Mesenchymal stem cell (in vitro differentiated cells and primary cell): ENCODE measurements at regions not wholly inside any gene's neighbourhood (a gene's known extent, or its start where the extent isn't known, plus 50 kb on each side); places are given as distances from the start of the nearest gene placed in this dataset.
A peak's percentile ranks its signal among the peaks of the same experiment; 100 is the strongest.

Experiments
- DNase-seq: peaks from one replicate; pipeline ENCODE4 v3.0.0-alpha.2; 2013
- H2AFZ ChIP-seq: one replicate; pipeline ENCODE4 v1.6.1; 2013; ENCODE audit warnings: low read depth, mild to moderate bottlenecking, control low read depth, inconsistent platforms, low read length, moderate library complexity
- H2AK5ac ChIP-seq: 2 replicates; pipeline ENCODE4 v1.6.1; 2013; ENCODE audit warnings: low read length, moderate library complexity, mild to moderate bottlenecking, inconsistent platforms; ENCODE audit not compliant: severe bottlenecking
- H2BK120ac ChIP-seq: one replicate; pipeline ENCODE4 v1.6.1; 2013; ENCODE audit warnings: low read depth, mild to moderate bottlenecking, inconsistent platforms, low read length, moderate library complexity
- H2BK12ac ChIP-seq, 2 experiments: one replicate each; pipeline ENCODE4 v1.6.1; 2013; ENCODE audit warnings: inconsistent platforms in 2 of 2, low read length in 2 of 2, mild to moderate bottlenecking in 2 of 2, moderate library complexity in 2 of 2, control low read depth in 1 of 2
- H2BK15ac ChIP-seq: one replicate; pipeline ENCODE4 v1.6.1; 2013; ENCODE audit warnings: mild to moderate bottlenecking, low read depth, inconsistent platforms; ENCODE audit not compliant: poor library complexity, severe bottlenecking
- H2BK5ac ChIP-seq: 2 replicates; pipeline ENCODE4 v1.6.1; 2013; ENCODE audit warnings: low read depth, mild to moderate bottlenecking, low read length, control low read depth, inconsistent platforms; ENCODE audit not compliant: poor library complexity, severe bottlenecking
- H3K14ac ChIP-seq, 2 experiments: one replicate each; pipeline ENCODE4 v1.6.1; 2013; ENCODE audit warnings: inconsistent platforms in 2 of 2, low read length in 2 of 2, control low read depth in 1 of 2, mild to moderate bottlenecking in 1 of 2, moderate library complexity in 1 of 2
- H3K18ac ChIP-seq, 2 experiments: one replicate each; pipeline ENCODE4 v1.6.1; 2013; ENCODE audit warnings: inconsistent platforms in 2 of 2, low read length in 2 of 2, control low read depth in 1 of 2, low read depth in 1 of 2, mild to moderate bottlenecking in 1 of 2
- H3K23ac ChIP-seq, 2 experiments: one replicate each; pipeline ENCODE4 v1.6.1; 2013; ENCODE audit warnings: inconsistent platforms in 2 of 2, low read length in 2 of 2, mild to moderate bottlenecking in 2 of 2, moderate library complexity in 2 of 2, control low read depth in 1 of 2
- H3K27ac ChIP-seq: 2 replicates; pipeline ENCODE4 v1.5.1; 2013; ENCODE audit warnings: mild to moderate bottlenecking, moderate library complexity, low read length, control low read depth, inconsistent platforms; ENCODE audit not compliant: poor library complexity, severe bottlenecking
- H3K27me3 ChIP-seq, 2 experiments: 2 replicates each; pipeline versions ENCODE4 v1.6.1 to v1.7.0; 2013; ENCODE audit warnings: low read length in 2 of 2, mild to moderate bottlenecking in 2 of 2, moderate library complexity in 2 of 2, control low read depth in 1 of 2, inconsistent platforms in 1 of 2; ENCODE audit not compliant: control insufficient read depth in 1 of 2, insufficient read depth in 1 of 2
- H3K36me3 ChIP-seq, 2 experiments: 2 replicates each; pipeline versions ENCODE4 v1.6.1 to v1.7.0; 2013; ENCODE audit warnings: low read length in 2 of 2, control low read depth in 1 of 2, inconsistent platforms in 1 of 2, low read depth in 1 of 2, mild to moderate bottlenecking in 1 of 2; ENCODE audit not compliant: insufficient read depth in 2 of 2, control insufficient read depth in 1 of 2
- H3K4ac ChIP-seq, 2 experiments: one replicate each; pipeline ENCODE4 v1.6.1; 2013; ENCODE audit warnings: inconsistent platforms in 2 of 2, low read length in 2 of 2, mild to moderate bottlenecking in 2 of 2, moderate library complexity in 2 of 2, control low read depth in 1 of 2, low read depth in 1 of 2
- H3K4me1 ChIP-seq: 2 replicates; pipeline ENCODE4 v1.6.1; 2013; ENCODE audit warnings: low read depth, low read length, control low read depth; ENCODE audit not compliant: control insufficient read depth, insufficient read depth
- H3K4me2 ChIP-seq: 2 replicates; pipeline ENCODE4 v1.6.1; 2013; ENCODE audit warnings: low read length, mild to moderate bottlenecking, inconsistent platforms; ENCODE audit not compliant: poor library complexity, severe bottlenecking
- H3K4me3 ChIP-seq, 2 experiments: 2 replicates each; pipeline versions ENCODE4 v1.5.1 to v1.7.0; 2013; ENCODE audit warnings: low read length in 2 of 2, mild to moderate bottlenecking in 2 of 2, control low read depth in 1 of 2, low read depth in 1 of 2; ENCODE audit not compliant: insufficient read depth in 1 of 2
- H3K79me1 ChIP-seq: replicated peaks from 2 replicates; pipeline ENCODE4 v1.6.1; 2013; ENCODE audit warnings: mild to moderate bottlenecking, control low read depth, low read length, inconsistent platforms; ENCODE audit not compliant: poor library complexity, severe bottlenecking
- H3K9ac ChIP-seq: 2 replicates; pipeline ENCODE4 v1.7.0; 2013; ENCODE audit warnings: mild to moderate bottlenecking, low read length, moderate library complexity
- H3K9me3 ChIP-seq: 2 replicates; pipeline ENCODE4 v1.7.0; 2013; ENCODE audit warnings: mild to moderate bottlenecking, low read length; ENCODE audit not compliant: control insufficient read depth
- H4K8ac ChIP-seq: one replicate; pipeline ENCODE4 v1.6.1; 2013; ENCODE audit warnings: inconsistent platforms, mild to moderate bottlenecking, low read length, moderate library complexity
- H4K91ac ChIP-seq: one replicate; pipeline ENCODE4 v1.6.1; 2013; ENCODE audit warnings: mild to moderate bottlenecking, low read length, inconsistent platforms
- WGBS: methylation state at CpG from one replicate; pipeline ENCODE4 v1.1.7; 2013; ENCODE audit warnings: mixed read lengths; 5-methylcytosine and 5-hydroxymethylcytosine counted together

- no peak for DNase-seq
- no peak overlapping the region for H3K4me3 ChIP-seq
- no peak overlapping the region for H4K8ac ChIP-seq
- H2AK5ac ChIP-seq = no peak overlapping the region
- H3K4ac ChIP-seq = no peak overlapping the region
- no peak overlapping the region for H3K14ac ChIP-seq
- no peak overlapping the region for H2AFZ ChIP-seq
- H3K79me1 ChIP-seq = no peaks in the 10 kb centered on the region
- H2BK5ac ChIP-seq = no peak overlapping the region
- H3K4me2 ChIP-seq = no peak overlapping the region
- H3K9ac ChIP-seq = peak overlapping the region; percentile 21
- H2BK15ac ChIP-seq = no peak overlapping the region
- H3K36me3 ChIP-seq = no peaks in the 10 kb centered on the region
- no peaks in the 10 kb centered on the region for H3K27me3 ChIP-seq
- no peak overlapping the region for H2BK12ac ChIP-seq
- peaks cover 3% of the 10 kb centered on the region for H3K4me1 ChIP-seq
- WGBS = 93% methylated on average over 5 of the region's 6 CpGs
- no peak overlapping the region for H2BK120ac ChIP-seq
- no peak overlapping the region for H3K23ac ChIP-seq
- H3K18ac ChIP-seq = no peak overlapping the region
- peaks cover 11% of the 10 kb centered on the region for H3K9me3 ChIP-seq
- H3K27ac ChIP-seq = no peak overlapping the region
- no peak overlapping the region for H4K91ac ChIP-seq
Measured at GRCh38 chr6:3596766-3597165, 139.9 kb upstream of the SLC22A23 start.

GRCh38 chr6:3594201-3594600 lies 137.4 kb upstream of the SLC22A23 start:
- H2AFZ ChIP-seq = no peak overlapping the region
- WGBS = 94% methylated on average over 2 of the region's 2 CpGs

GRCh38 chr6:3593161-3593560 lies 136.3 kb upstream of the SLC22A23 start:
- Histone ChIP-seq H3K36me3 (no peaks in the 10 kb centered on the region), H3K9ac (no peak overlapping the region), H2BK5ac (no peak overlapping the region), H3K27ac (no peak overlapping the region), H3K4me2 (no peak overlapping the region), H3K4ac (no peak overlapping the region), H2BK15ac (no peak overlapping the region), H3K18ac (no peak overlapping the region), H3K14ac (no peak overlapping the region), H3K27me3 (no peaks in the 10 kb centered on the region), H4K91ac (no peak overlapping the region), H2BK12ac (no peak overlapping the region), H3K23ac (no peak overlapping the region), H2AK5ac (no peak overlapping the region), H3K4me3 (no peak overlapping the region), H3K9me3 (no peaks in the 10 kb centered on the region), H2AFZ (no peak overlapping the region), H2BK120ac (no peak overlapping the region), H3K4me1 (peaks cover 3% of the 10 kb centered on the region), H4K8ac (no peak overlapping the region), H3K79me1 (no peaks in the 10 kb centered on the region)
- no peak for DNase-seq
- WGBS = 94% methylated on average over 2 of the region's 6 CpGs

More at GRCh38 chr6:3594201-3594600, 137.4 kb upstream of the SLC22A23 start:
- Histone ChIP-seq H3K4ac (no peak overlapping the region), H4K8ac (no peak overlapping the region), H3K9ac (no peak overlapping the region), H3K4me3 (no peak overlapping the region), H2BK15ac (no peak overlapping the region), H3K79me1 (no peaks in the 10 kb centered on the region), H3K9me3 (no peaks in the 10 kb centered on the region), H3K27ac (no peak overlapping the region), H3K23ac (no peak overlapping the region), H2BK5ac (no peak overlapping the region), H3K36me3 (no peaks in the 10 kb centered on the region), H2AK5ac (no peak overlapping the region), H2BK12ac (no peak overlapping the region), H3K4me1 (peaks cover 3% of the 10 kb centered on the region), H3K27me3 (no peaks in the 10 kb centered on the region), H3K14ac (no peak overlapping the region), H4K91ac (no peak overlapping the region), H3K4me2 (no peak overlapping the region), H2BK120ac (no peak overlapping the region), H3K18ac (no peak overlapping the region)
- DNase-seq = no peak

GRCh38 chr6:3592371-3592941 lies 135.6 kb upstream of the SLC22A23 start:
- H2BK5ac ChIP-seq = no peak overlapping the region
- no peak overlapping the region for H4K8ac ChIP-seq
- no peaks in the 10 kb centered on the region for H3K79me1 ChIP-seq
- H2BK120ac ChIP-seq = no peak overlapping the region
- H2BK15ac ChIP-seq = peak overlapping the region; percentile 84
- peak overlapping the region; percentile 69 for H4K91ac ChIP-seq
- H3K4me2 ChIP-seq = no peak overlapping the region
- no peak overlapping the region for H2AFZ ChIP-seq
- no peak overlapping the region for H3K4ac ChIP-seq
- H3K4me1 ChIP-seq = peaks cover 3% of the 10 kb centered on the region
- peaks cover 4% of the 10 kb centered on the region for H3K9me3 ChIP-seq
- WGBS = 64% methylated on average over 7 of the region's 7 CpGs
- H2BK12ac ChIP-seq = peak overlapping the region in 1 of 2 experiments; percentile 59
- H3K27ac ChIP-seq = peak overlapping the region; percentile 6
- peak; percentile 80 for DNase-seq
- no peak overlapping the region for H3K23ac ChIP-seq
- H3K36me3 ChIP-seq = no peaks in the 10 kb centered on the region
- peak overlapping the region; percentile 78 for H3K9ac ChIP-seq
- H2AK5ac ChIP-seq = no peak overlapping the region
- peak overlapping the region in 1 of 2 experiments; percentile 34 for H3K18ac ChIP-seq
- H3K4me3 ChIP-seq = no peak overlapping the region
- no peaks in the 10 kb centered on the region for H3K27me3 ChIP-seq
- H3K14ac ChIP-seq = no peak overlapping the region
